ENCODE measurements at regions not wholly inside any gene's neighbourhood (a gene's known extent, or its start where the extent isn't known, plus 50 kb on each side); places are given as distances from the start of the nearest gene placed in this dataset.

- in situ Hi-C loops (cut with HindIII; ENCODE audit: extremely low pct_ligation_motif_present, low pct_unique_long_range_greater_than_20kb) = no loop called here
- Histone ChIP-seq H3K79me2 (ENCODE audit: insufficient read depth, low read length) (no peaks in the 10 kb centered on the region), H4K20me1 (ENCODE audit: insufficient read depth, low read length) (no peaks in the 10 kb centered on the region), H3K36me3 (replicated peaks in 1 of 2; ENCODE audit: control insufficient read depth in 1 of 2, insufficient read depth in 2 of 2, low read length in 2 of 2) (no peaks in the 10 kb centered on the region), H3K4me3 (replicated peaks in 1 of 3; ENCODE audit: insufficient read depth in 1 of 3, low read depth in 2 of 3, low read length in 3 of 3) (no peak overlapping the region), H3K4me1 (ENCODE audit: insufficient read depth, low read length) (no peaks in the 10 kb centered on the region), H2AFZ (ENCODE audit: low read length) (no peak overlapping the region), H3K9me3 (ENCODE audit: low read length) (no peaks in the 10 kb centered on the region), H3K4me2 (ENCODE audit: low read depth, low read length) (no peak overlapping the region), H3K27ac (ENCODE audit: extremely low read length, insufficient read depth, low read length) (no peak overlapping the region), H3K9ac (ENCODE audit: insufficient read depth, low read depth, low read length) (no peak overlapping the region), H3K27me3 (ENCODE audit: control insufficient read depth in 1 of 2, insufficient read depth in 2 of 2, low read length in 2 of 2) (no peaks in the 10 kb centered on the region; a peak in 1 of 5 replicates)
- ATAC-seq (no peak), DNase-seq (ENCODE audit: low spot score) (no peak), FAIRE-seq (no peak)
- BruUV-seq (replicated peaks) = no TSS peak
- intact Hi-C loops (cut with micrococcal nuclease; ENCODE audit: unreplicated experiment) = no loop called here
- CTCF ChIA-PET (ENCODE audit: low intra/inter-chr PET ratio, low total read pairs) = no interaction called here
- WGBS (ENCODE audit: low lambda C conversion rate) = 6% methylated on average over 1 of the region's 1 CpG
- POLR2A ChIA-PET = no interaction called here
- TF ChIP-seq, protein P1, sequence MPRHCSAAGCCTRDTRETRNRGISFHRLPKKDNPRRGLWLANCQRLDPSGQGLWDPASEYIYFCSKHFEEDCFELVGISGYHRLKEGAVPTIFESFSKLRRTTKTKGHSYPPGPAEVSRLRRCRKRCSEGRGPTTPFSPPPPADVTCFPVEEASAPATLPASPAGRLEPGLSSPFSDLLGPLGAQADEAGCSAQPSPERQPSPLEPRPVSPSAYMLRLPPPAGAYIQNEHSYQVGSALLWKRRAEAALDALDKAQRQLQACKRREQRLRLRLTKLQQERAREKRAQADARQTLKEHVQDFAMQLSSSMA (CRISPR knock-in tag; IDR thresholded peaks at IDR 0.05) = no peak
- TF ChIP-seq NFATC3 (CRISPR knock-in tag; IDR thresholded peaks at IDR 0.05) (no peak), ZBTB26 (CRISPR knock-in tag; IDR thresholded peaks at IDR 0.05; ENCODE audit: borderline replicate concordance) (no peak), KDM2A (CRISPR knock-in tag; IDR thresholded peaks at IDR 0.05; ENCODE audit: borderline replicate concordance, low read depth) (no peak), ONECUT2 (CRISPR knock-in tag; IDR thresholded peaks at IDR 0.05) (no peak), NFYB (CRISPR knock-in tag; IDR thresholded peaks at IDR 0.05) (no peak), ZNF639 (CRISPR knock-in tag; conservative IDR thresholded peaks at IDR 0.05) (no peak), WIZ (CRISPR knock-in tag; IDR thresholded peaks at IDR 0.05) (no peak), ZNF432 (CRISPR knock-in tag; IDR thresholded peaks at IDR 0.05; ENCODE audit: borderline replicate concordance) (no peak), MED13 (CRISPR knock-in tag; IDR thresholded peaks at IDR 0.05) (no peak), RBM39 (IDR thresholded peaks at IDR 0.05; ENCODE audit: low read depth, low read length, poor library complexity, severe bottlenecking) (no peak), ZNF256 (CRISPR knock-in tag; conservative IDR thresholded peaks at IDR 0.05) (no peak), ZNF574 (CRISPR knock-in tag; IDR thresholded peaks at IDR 0.05) (no peak), ZNF12 (CRISPR knock-in tag; IDR thresholded peaks at IDR 0.05) (no peak), ZNF367 (CRISPR knock-in tag; IDR thresholded peaks at IDR 0.05; ENCODE audit: borderline replicate concordance) (no peak)
These were observed 262.4 kb upstream of the PLET1 start for GRCh38 chr11:112523031-112523430.

Measured in HepG2 (cell line).